ENCODE measurements at regions not wholly inside any gene's neighbourhood (a gene's known extent, or its start where the extent isn't known, plus 50 kb on each side); places are given as distances from the start of the nearest gene placed in this dataset.

DNA sequence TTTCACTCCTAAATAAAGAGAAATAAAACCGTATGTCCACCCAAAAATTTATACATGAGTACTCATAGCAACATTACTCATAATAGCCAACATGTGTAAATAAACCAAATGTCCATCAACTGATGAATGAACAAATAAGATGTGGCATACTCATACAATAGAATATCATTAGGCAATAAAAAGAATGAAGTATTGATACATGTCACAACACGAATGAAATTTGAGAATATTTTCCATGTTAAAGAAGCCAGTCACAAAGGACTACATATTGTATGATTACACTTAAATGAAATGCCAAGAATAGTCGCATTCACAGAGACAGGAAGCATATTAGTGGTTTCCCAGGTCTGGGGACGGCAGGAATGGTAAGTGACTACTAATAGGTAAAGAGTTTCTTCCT lies 869.2 kb downstream of the IGSF11 start:
- TF ChIP-seq, protein P1, sequence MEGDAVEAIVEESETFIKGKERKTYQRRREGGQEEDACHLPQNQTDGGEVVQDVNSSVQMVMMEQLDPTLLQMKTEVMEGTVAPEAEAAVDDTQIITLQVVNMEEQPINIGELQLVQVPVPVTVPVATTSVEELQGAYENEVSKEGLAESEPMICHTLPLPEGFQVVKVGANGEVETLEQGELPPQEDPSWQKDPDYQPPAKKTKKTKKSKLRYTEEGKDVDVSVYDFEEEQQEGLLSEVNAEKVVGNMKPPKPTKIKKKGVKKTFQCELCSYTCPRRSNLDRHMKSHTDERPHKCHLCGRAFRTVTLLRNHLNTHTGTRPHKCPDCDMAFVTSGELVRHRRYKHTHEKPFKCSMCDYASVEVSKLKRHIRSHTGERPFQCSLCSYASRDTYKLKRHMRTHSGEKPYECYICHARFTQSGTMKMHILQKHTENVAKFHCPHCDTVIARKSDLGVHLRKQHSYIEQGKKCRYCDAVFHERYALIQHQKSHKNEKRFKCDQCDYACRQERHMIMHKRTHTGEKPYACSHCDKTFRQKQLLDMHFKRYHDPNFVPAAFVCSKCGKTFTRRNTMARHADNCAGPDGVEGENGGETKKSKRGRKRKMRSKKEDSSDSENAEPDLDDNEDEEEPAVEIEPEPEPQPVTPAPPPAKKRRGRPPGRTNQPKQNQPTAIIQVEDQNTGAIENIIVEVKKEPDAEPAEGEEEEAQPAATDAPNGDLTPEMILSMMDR (IDR thresholded peaks at IDR 0.05) = no peak
- TF ChIP-seq POLR2A (IDR thresholded peaks at IDR 0.05) (no peak), POLR2AphosphoS5 (IDR thresholded peaks at IDR 0.05) (no peak)

Measured in prostate gland (tissue), 2 donors.